Mesenchymal stem cell (in vitro differentiated cells and primary cell): ENCODE measurements at regions not wholly inside any gene's neighbourhood (a gene's known extent, or its start where the extent isn't known, plus 50 kb on each side); places are given as distances from the start of the nearest gene placed in this dataset.

Experiments used
- DNase-seq: peaks from one replicate; pipeline ENCODE4 v3.0.0-alpha.2; 2013
- H2AFZ ChIP-seq: one replicate; pipeline ENCODE4 v1.6.1; 2013; ENCODE audit warnings: low read depth, mild to moderate bottlenecking, control low read depth, inconsistent platforms, low read length, moderate library complexity
- H2AK5ac ChIP-seq: 2 replicates; pipeline ENCODE4 v1.6.1; 2013; ENCODE audit warnings: low read length, moderate library complexity, mild to moderate bottlenecking, inconsistent platforms; ENCODE audit not compliant: severe bottlenecking
- H2BK120ac ChIP-seq: one replicate; pipeline ENCODE4 v1.6.1; 2013; ENCODE audit warnings: low read depth, mild to moderate bottlenecking, inconsistent platforms, low read length, moderate library complexity
- H2BK12ac ChIP-seq, 2 experiments: one replicate each; pipeline ENCODE4 v1.6.1; 2013; ENCODE audit warnings: inconsistent platforms in 2 of 2, low read length in 2 of 2, mild to moderate bottlenecking in 2 of 2, moderate library complexity in 2 of 2, control low read depth in 1 of 2
- H2BK15ac ChIP-seq: one replicate; pipeline ENCODE4 v1.6.1; 2013; ENCODE audit warnings: mild to moderate bottlenecking, low read depth, inconsistent platforms; ENCODE audit not compliant: poor library complexity, severe bottlenecking
- H2BK5ac ChIP-seq: 2 replicates; pipeline ENCODE4 v1.6.1; 2013; ENCODE audit warnings: low read depth, mild to moderate bottlenecking, low read length, control low read depth, inconsistent platforms; ENCODE audit not compliant: poor library complexity, severe bottlenecking
- H3K14ac ChIP-seq, 2 experiments: one replicate each; pipeline ENCODE4 v1.6.1; 2013; ENCODE audit warnings: inconsistent platforms in 2 of 2, low read length in 2 of 2, control low read depth in 1 of 2, mild to moderate bottlenecking in 1 of 2, moderate library complexity in 1 of 2
- H3K18ac ChIP-seq, 2 experiments: one replicate each; pipeline ENCODE4 v1.6.1; 2013; ENCODE audit warnings: inconsistent platforms in 2 of 2, low read length in 2 of 2, control low read depth in 1 of 2, low read depth in 1 of 2, mild to moderate bottlenecking in 1 of 2
- H3K23ac ChIP-seq, 2 experiments: one replicate each; pipeline ENCODE4 v1.6.1; 2013; ENCODE audit warnings: inconsistent platforms in 2 of 2, low read length in 2 of 2, mild to moderate bottlenecking in 2 of 2, moderate library complexity in 2 of 2, control low read depth in 1 of 2
- H3K27ac ChIP-seq: 2 replicates; pipeline ENCODE4 v1.5.1; 2013; ENCODE audit warnings: mild to moderate bottlenecking, moderate library complexity, low read length, control low read depth, inconsistent platforms; ENCODE audit not compliant: poor library complexity, severe bottlenecking
- H3K27me3 ChIP-seq, 2 experiments: 2 replicates each; pipeline versions ENCODE4 v1.6.1 to v1.7.0; 2013; ENCODE audit warnings: low read length in 2 of 2, mild to moderate bottlenecking in 2 of 2, moderate library complexity in 2 of 2, control low read depth in 1 of 2, inconsistent platforms in 1 of 2; ENCODE audit not compliant: control insufficient read depth in 1 of 2, insufficient read depth in 1 of 2
- H3K36me3 ChIP-seq, 2 experiments: 2 replicates each; pipeline versions ENCODE4 v1.6.1 to v1.7.0; 2013; ENCODE audit warnings: low read length in 2 of 2, control low read depth in 1 of 2, inconsistent platforms in 1 of 2, low read depth in 1 of 2, mild to moderate bottlenecking in 1 of 2; ENCODE audit not compliant: insufficient read depth in 2 of 2, control insufficient read depth in 1 of 2
- H3K4ac ChIP-seq, 2 experiments: one replicate each; pipeline ENCODE4 v1.6.1; 2013; ENCODE audit warnings: inconsistent platforms in 2 of 2, low read length in 2 of 2, mild to moderate bottlenecking in 2 of 2, moderate library complexity in 2 of 2, control low read depth in 1 of 2, low read depth in 1 of 2
- H3K4me1 ChIP-seq: 2 replicates; pipeline ENCODE4 v1.6.1; 2013; ENCODE audit warnings: low read depth, low read length, control low read depth; ENCODE audit not compliant: control insufficient read depth, insufficient read depth
- H3K4me2 ChIP-seq: 2 replicates; pipeline ENCODE4 v1.6.1; 2013; ENCODE audit warnings: low read length, mild to moderate bottlenecking, inconsistent platforms; ENCODE audit not compliant: poor library complexity, severe bottlenecking
- H3K4me3 ChIP-seq, 2 experiments: 2 replicates each; pipeline versions ENCODE4 v1.5.1 to v1.7.0; 2013; ENCODE audit warnings: low read length in 2 of 2, mild to moderate bottlenecking in 2 of 2, control low read depth in 1 of 2, low read depth in 1 of 2; ENCODE audit not compliant: insufficient read depth in 1 of 2
- H3K79me1 ChIP-seq: replicated peaks from 2 replicates; pipeline ENCODE4 v1.6.1; 2013; ENCODE audit warnings: mild to moderate bottlenecking, control low read depth, low read length, inconsistent platforms; ENCODE audit not compliant: poor library complexity, severe bottlenecking
- H3K9ac ChIP-seq: 2 replicates; pipeline ENCODE4 v1.7.0; 2013; ENCODE audit warnings: mild to moderate bottlenecking, low read length, moderate library complexity
- H3K9me3 ChIP-seq: 2 replicates; pipeline ENCODE4 v1.7.0; 2013; ENCODE audit warnings: mild to moderate bottlenecking, low read length; ENCODE audit not compliant: control insufficient read depth
- H4K8ac ChIP-seq: one replicate; pipeline ENCODE4 v1.6.1; 2013; ENCODE audit warnings: inconsistent platforms, mild to moderate bottlenecking, low read length, moderate library complexity
- H4K91ac ChIP-seq: one replicate; pipeline ENCODE4 v1.6.1; 2013; ENCODE audit warnings: mild to moderate bottlenecking, low read length, inconsistent platforms
- WGBS: methylation state at CpG from one replicate; pipeline ENCODE4 v1.1.7; 2013; ENCODE audit warnings: mixed read lengths; 5-methylcytosine and 5-hydroxymethylcytosine counted together

DNA sequence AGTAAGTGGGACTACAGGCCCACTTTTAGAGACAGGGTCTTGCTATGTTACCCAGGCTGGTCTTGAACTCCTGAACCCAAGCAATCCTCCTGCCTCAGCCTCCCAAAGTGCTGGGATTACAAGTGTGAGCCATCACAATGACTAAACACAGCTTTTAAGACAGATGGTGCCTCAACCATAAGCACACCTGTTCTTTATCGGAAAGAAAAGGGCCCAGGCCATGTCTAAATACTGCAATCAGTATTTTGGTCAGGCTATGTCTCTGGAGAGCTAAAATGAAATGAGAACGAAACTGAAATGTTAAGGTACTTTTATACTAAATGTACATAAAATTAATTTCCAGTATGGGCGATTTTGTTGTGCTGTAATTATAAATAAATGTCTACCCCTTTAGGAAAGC lies 69.5 kb upstream of the SPTBN1 start:
- Histone ChIP-seq H2BK15ac (no peak overlapping the region), H2BK120ac (no peak overlapping the region)
- no CpG with 5 or more reads among the region's 3 CpGs for WGBS

DNA sequence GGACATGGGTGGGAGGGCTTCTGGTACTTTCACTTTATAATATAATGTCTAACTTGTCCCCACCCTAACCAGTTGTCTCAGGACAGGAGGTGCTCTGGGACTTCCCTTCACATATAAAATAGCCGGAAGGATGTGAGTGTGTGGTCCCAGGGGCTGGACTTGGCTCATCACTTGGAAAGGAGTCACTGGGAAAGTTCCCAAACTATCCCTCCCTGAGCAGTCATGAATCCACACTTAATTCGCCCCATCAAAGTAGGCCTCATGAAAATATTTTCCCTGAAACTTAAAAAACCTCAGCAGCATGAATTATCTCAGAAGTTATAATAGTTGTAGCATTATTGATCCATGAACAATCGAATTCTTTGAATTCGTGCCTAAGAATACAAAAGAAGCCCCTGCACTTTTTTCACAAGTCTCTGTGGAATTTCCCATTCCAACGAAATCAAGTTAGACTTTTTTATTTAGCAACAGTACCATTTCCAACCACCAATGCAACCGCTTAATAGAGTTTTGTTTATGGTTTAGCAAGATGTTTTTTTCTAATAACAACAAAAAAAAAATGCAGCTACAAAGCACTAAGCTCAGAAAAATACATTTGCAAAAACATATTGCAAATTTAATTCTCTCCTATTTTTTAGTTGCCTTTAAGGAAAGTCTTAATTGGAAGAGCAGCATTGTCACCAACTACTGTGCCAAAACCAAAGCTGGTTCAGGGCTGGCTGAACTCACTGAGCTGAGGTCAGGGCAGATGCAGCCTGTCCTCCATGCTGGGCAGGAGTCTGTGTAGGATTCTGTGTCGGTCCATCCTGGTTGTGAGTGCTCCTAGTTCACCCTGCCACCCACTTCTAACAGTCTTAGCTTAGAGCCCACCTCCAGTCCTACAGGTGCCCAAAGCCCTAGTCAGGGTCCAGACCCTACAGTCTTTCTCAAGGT lies 68.8 kb upstream of the SPTBN1 start:
- no peaks in the 10 kb centered on the region for H3K27me3 ChIP-seq
- no peak overlapping the region for H2BK120ac ChIP-seq
- no peak overlapping the region for H4K91ac ChIP-seq
- no peaks in the 10 kb centered on the region for H3K36me3 ChIP-seq
- H2BK5ac ChIP-seq, result no peak overlapping the region
- 83% methylated on average over 4 of the region's 7 CpGs for WGBS
- no peaks in the 10 kb centered on the region for H3K79me1 ChIP-seq
- H2AK5ac ChIP-seq, result peak overlapping the region; percentile 51
- no peak overlapping the region for H3K23ac ChIP-seq
- peak overlapping the region in 1 of 2 experiments; percentile 29 for H2BK12ac ChIP-seq
- no peak overlapping the region for H3K4me3 ChIP-seq
- H4K8ac ChIP-seq, result peak overlapping the region; percentile 64
- no peak overlapping the region for H2BK15ac ChIP-seq
- H3K4me2 ChIP-seq, result peak overlapping the region; percentile 24
- peaks cover 9% of the 10 kb centered on the region for H3K4me1 ChIP-seq
- no peak overlapping the region for H3K18ac ChIP-seq
- H3K4ac ChIP-seq, result no peak overlapping the region
- no peak overlapping the region for H3K14ac ChIP-seq
- no peaks in the 10 kb centered on the region for H3K9me3 ChIP-seq
- peak overlapping the region; percentile 37 for H3K9ac ChIP-seq
- H3K27ac ChIP-seq, result peak overlapping the region; percentile 65
- no peak overlapping the region for H2AFZ ChIP-seq
- no peak for DNase-seq

More for the DNA sequence above, 69.5 kb upstream of the SPTBN1 start:
- Histone ChIP-seq H2BK5ac (no peak overlapping the region), H3K4ac (no peak overlapping the region), H3K27ac (no peak overlapping the region), H3K79me1 (no peaks in the 10 kb centered on the region), H4K91ac (no peak overlapping the region), H3K23ac (no peak overlapping the region), H2BK12ac (no peak overlapping the region), H3K4me3 (no peak overlapping the region), H2AK5ac (no peak overlapping the region), H3K9ac (peak overlapping the region; percentile 37), H3K4me1 (peaks cover 9% of the 10 kb centered on the region), H3K36me3 (no peaks in the 10 kb centered on the region), H3K27me3 (no peaks in the 10 kb centered on the region), H3K9me3 (no peaks in the 10 kb centered on the region), H4K8ac (no peak overlapping the region), H2AFZ (no peak overlapping the region), H3K4me2 (no peak overlapping the region), H3K14ac (no peak overlapping the region), H3K18ac (no peak overlapping the region)
- no peak for DNase-seq

DNA sequence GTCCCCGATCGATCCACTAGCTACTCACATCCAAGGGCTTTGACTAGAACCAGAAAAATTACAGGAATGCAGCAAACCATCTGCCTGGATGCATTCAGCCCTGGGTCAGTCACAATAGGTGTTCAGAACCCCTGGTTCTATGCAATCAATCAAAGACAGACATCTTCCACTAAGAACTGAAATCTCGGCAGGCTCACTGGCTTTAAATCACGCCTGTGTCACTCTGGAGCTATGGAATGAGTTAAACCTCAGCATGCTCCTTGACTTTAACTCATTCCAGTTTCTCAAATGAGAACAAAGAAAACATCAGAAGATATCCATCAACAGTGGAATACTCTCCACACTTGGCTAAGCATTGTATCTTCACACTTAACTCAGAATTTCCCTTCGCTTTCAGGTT lies 68.1 kb upstream of the SPTBN1 start:
- Histone ChIP-seq H2BK120ac (no peak overlapping the region), H2AFZ (no peak overlapping the region), H3K36me3 (no peaks in the 10 kb centered on the region), H3K4me1 (peaks cover 9% of the 10 kb centered on the region), H2AK5ac (no peak overlapping the region), H2BK15ac (no peak overlapping the region), H3K18ac (no peak overlapping the region), H3K14ac (no peak overlapping the region), H4K91ac (no peak overlapping the region), H3K27ac (peak overlapping the region; percentile 65), H3K9me3 (no peaks in the 10 kb centered on the region), H3K4me2 (peak overlapping the region; percentile 24), H2BK5ac (no peak overlapping the region), H3K4me3 (no peak overlapping the region), H3K9ac (peak overlapping the region; percentile 37), H3K23ac (no peak overlapping the region), H4K8ac (no peak overlapping the region), H3K79me1 (no peaks in the 10 kb centered on the region), H3K27me3 (no peaks in the 10 kb centered on the region), H2BK12ac (no peak overlapping the region), H3K4ac (no peak overlapping the region)
- WGBS, result 68% methylated on average over 4 of the region's 5 CpGs
- DNase-seq, result no peak

DNA sequence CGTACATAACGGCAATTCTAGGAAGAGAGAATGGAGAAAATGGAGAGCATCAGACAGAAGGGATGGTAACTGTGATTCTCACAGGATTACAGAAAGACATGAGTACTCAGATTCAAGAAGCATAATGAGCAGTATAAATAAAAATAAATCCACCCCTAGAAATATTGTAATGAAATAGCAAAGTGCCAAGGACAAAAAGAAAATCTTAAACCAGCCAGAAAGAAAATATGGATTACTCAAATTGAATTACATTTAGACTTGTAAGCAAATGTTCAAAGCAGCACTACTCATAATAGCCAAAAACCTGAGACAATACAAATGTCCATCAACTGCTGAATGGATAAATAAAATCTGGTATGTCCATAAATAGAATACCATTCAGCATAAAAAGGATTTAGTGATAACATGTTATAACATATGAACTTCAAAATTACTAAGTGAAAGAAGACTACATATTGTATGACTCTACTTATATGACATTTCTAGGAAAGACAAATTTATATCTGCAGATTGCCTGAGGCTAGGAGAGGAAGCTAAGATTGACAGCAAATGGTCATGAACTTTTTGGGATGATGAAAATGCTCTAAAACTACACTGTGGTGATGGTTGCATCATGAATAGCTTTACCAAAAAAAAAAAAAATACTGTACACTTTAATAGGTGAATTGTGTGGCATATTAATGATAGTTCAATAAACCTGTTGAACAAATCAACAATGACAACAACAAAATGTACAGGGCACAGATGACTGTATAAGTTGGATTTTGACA lies 63.4 kb upstream of the SPTBN1 start:
- Histone ChIP-seq H3K4me1 (peaks cover 7% of the 10 kb centered on the region), H3K36me3 (no peaks in the 10 kb centered on the region)

More for the DNA sequence above, 63.4 kb upstream of the SPTBN1 start:
- no peak overlapping the region for H3K18ac ChIP-seq
- H4K91ac ChIP-seq, result no peak overlapping the region
- no peak overlapping the region for H3K4ac ChIP-seq
- H2BK120ac ChIP-seq, result no peak overlapping the region
- H4K8ac ChIP-seq, result no peak overlapping the region
- no peaks in the 10 kb centered on the region for H3K79me1 ChIP-seq
- H2AK5ac ChIP-seq, result no peak overlapping the region
- no peak for DNase-seq
- H2BK5ac ChIP-seq, result no peak overlapping the region
- no peak overlapping the region for H3K4me3 ChIP-seq
- H3K14ac ChIP-seq, result no peak overlapping the region
- H3K4me2 ChIP-seq, result no peak overlapping the region
- H3K9me3 ChIP-seq, result no peaks in the 10 kb centered on the region
- 100% methylated on average over 2 of the region's 2 CpGs for WGBS
- H2AFZ ChIP-seq, result no peak overlapping the region
- no peak overlapping the region for H2BK15ac ChIP-seq
- no peak overlapping the region for H3K27ac ChIP-seq
- H3K23ac ChIP-seq, result no peak overlapping the region
- no peak overlapping the region for H3K9ac ChIP-seq
- no peak overlapping the region for H2BK12ac ChIP-seq
- no peaks in the 10 kb centered on the region for H3K27me3 ChIP-seq
